ENCODE measurements at regions not wholly inside any gene's neighbourhood (a gene's known extent, or its start where the extent isn't known, plus 50 kb on each side); places are given as distances from the start of the nearest gene placed in this dataset.

GRCh38 chr20:48257833-48258232, 472.6 kb upstream of the SULF2 start:
- Histone ChIP-seq H3K4me2 (ENCODE audit: control insufficient read depth, insufficient read depth) (no peak overlapping the region), H3K36me3 (ENCODE audit: control insufficient read depth in 2 of 2, insufficient read depth in 2 of 2, low read length in 1 of 2) (no peaks in the 10 kb centered on the region), H4K20me1 (ENCODE audit: control insufficient read depth, insufficient read depth) (no peaks in the 10 kb centered on the region), H3K4me1 (ENCODE audit: control insufficient read depth, insufficient read depth, low read length) (no peaks in the 10 kb centered on the region), H3K9me3 (replicated peaks; ENCODE audit: control insufficient read depth, insufficient read depth, low read length) (no peaks in the 10 kb centered on the region), H3K27ac (ENCODE audit: control insufficient read depth, insufficient read depth) (no peak overlapping the region), H3K4me3 (no peak overlapping the region), H3K27me3 (replicated peaks in 1 of 2; ENCODE audit: control insufficient read depth in 2 of 2, insufficient read depth in 2 of 2, low read length in 1 of 2) (no peaks in the 10 kb centered on the region; a peak in 1 of 4 replicates), H3K79me2 (ENCODE audit: control insufficient read depth, insufficient read depth, low read length) (no peaks in the 10 kb centered on the region), H3K9ac (ENCODE audit: control insufficient read depth, insufficient read depth, low read length) (no peak overlapping the region), H2AFZ (ENCODE audit: control insufficient read depth, low read depth, low read length) (no peak overlapping the region)
- SMC1A ChIA-PET (ENCODE audit: uncharacterized antibody, unreplicated experiment), result no interaction called here
- in situ Hi-C loops (cut with MboI), result no loop called here
- ATAC-seq (no peak), DNase-seq (ENCODE audit: low read depth, low spot score) (no peak), FAIRE-seq (no peak)
- CTCF ChIA-PET, result no interaction called here
- RAD21 ChIA-PET (ENCODE audit: unreplicated experiment), result no interaction called here
- POLR2A ChIA-PET, result no interaction called here
- no TSS peak for BruUV-seq (replicated peaks)
- intact Hi-C loops (cut with micrococcal nuclease; ENCODE audit: unreplicated experiment), result no loop called here
- WGBS (ENCODE audit: insufficient coverage, insufficient replicate concordance, low lambda C conversion rate, missing lambda C conversion rate), result 64% methylated on average over 2 of the region's 2 CpGs
- TF ChIP-seq SUZ12 (IDR thresholded peaks at IDR 0.05; ENCODE audit: unreplicated experiment) (no peak), E2F4 (IDR thresholded peaks at IDR 0.05; ENCODE audit: low read depth, low read length) (no peak), CHD1 (IDR thresholded peaks at IDR 0.05; ENCODE audit: low read depth, low read length) (no peak), KAT2A (conservative IDR thresholded peaks at IDR 0.05; ENCODE audit: control insufficient read depth, low read depth, low read length) (no peak), SIX5 (IDR thresholded peaks at IDR 0.05; ENCODE audit: low read depth, low read length, severe bottlenecking) (no peak), CUX1 (IDR thresholded peaks at IDR 0.05; ENCODE audit: insufficient replicate concordance, low read depth, low read length) (no peak), CREM (IDR thresholded peaks at IDR 0.05; ENCODE audit: low read depth) (no peak), REST (IDR thresholded peaks at IDR 0.05; ENCODE audit: low read depth, low read length) (no peak), LARP7 (IDR thresholded peaks at IDR 0.05) (no peak), IKZF2 (IDR thresholded peaks at IDR 0.05) (no peak), MEF2A (IDR thresholded peaks at IDR 0.05; ENCODE audit: insufficient read depth, low read depth, low read length) (no peak), RELA (IDR thresholded peaks at IDR 0.05; ENCODE audit: borderline replicate concordance, partially characterized antibody) (no peak), STAT3 (IDR thresholded peaks at IDR 0.05; ENCODE audit: low read depth, low read length) (no peak), ZBED1 (IDR thresholded peaks at IDR 0.05; ENCODE audit: borderline replicate concordance) (no peak), BCL11A (IDR thresholded peaks at IDR 0.05; ENCODE audit: low read depth, low read length) (no peak)
